H1 (cell line): ENCODE measurements at regions not wholly inside any gene's neighbourhood (a gene's known extent, or its start where the extent isn't known, plus 50 kb on each side); places are given as distances from the start of the nearest gene placed in this dataset.

ENCODE experiments used
- E2F6 ChIP-seq: IDR thresholded peaks from 2 replicates; pipeline ENCODE4 v1.6.1; 2012; ENCODE audit warnings: inconsistent platforms
- EZH2 ChIP-seq: fragments of 200-600 bp; sonication (generic); IDR thresholded peaks from 2 replicates; pipeline ENCODE4 v1.7.1; 2012; ENCODE audit warnings: low read depth, mild to moderate bottlenecking, moderate library complexity, low read length, inconsistent platforms; ENCODE audit not compliant: severe bottlenecking
- GTF2F1 ChIP-seq: IDR thresholded peaks from 2 replicates; pipeline ENCODE4 v1.6.1; 2012; ENCODE audit warnings: low read depth, low read length, improper control_type of control experiment, borderline replicate concordance
- JUN ChIP-seq: IDR thresholded peaks from 2 replicates; pipeline ENCODE4 v1.6.1; 2011; ENCODE audit warnings: low read depth, mild to moderate bottlenecking, improper control_type of control experiment, low read length
- KDM1A ChIP-seq: fragments of 200-600, 300-600 bp; sonication (generic); IDR thresholded peaks from 2 replicates; pipeline ENCODE4 v1.7.1; 2016; ENCODE audit warnings: mild to moderate bottlenecking, low read length, borderline replicate concordance
- RBBP5 ChIP-seq: IDR thresholded peaks from 2 replicates; pipeline ENCODE4 v1.7.1; 2012; ENCODE audit warnings: low read depth, mild to moderate bottlenecking, inconsistent platforms, low read length, moderate library complexity, borderline replicate concordance
- ZNF274 ChIP-seq: IDR thresholded peaks from 2 replicates; pipeline ENCODE4 v1.7.0; 2012; ENCODE audit warnings: low read length, borderline replicate concordance; ENCODE audit errors: extremely low read depth
- TF ChIP-seq, protein P1 (sequence below): IDR thresholded peaks from 2 replicates; pipeline ENCODE4 v1.6.1; 2012; ENCODE audit warnings: inconsistent platforms
- TF ChIP-seq, protein P2 (sequence below), 3 experiments: IDR thresholded peaks; 1 replicate in 2 of 3; 2 replicates in 1 of 3; pipeline versions ENCODE4 v1.5.1 to v1.6.1; 2011; ENCODE audit warnings: low read length in 3 of 3, mild to moderate bottlenecking in 3 of 3, inconsistent platforms in 2 of 3, low read depth in 1 of 3, moderate library complexity in 1 of 3; ENCODE audit not compliant: insufficient read depth in 1 of 3; ENCODE audit errors: control extremely low read depth in 1 of 3
- TF ChIP-seq, protein P3 (sequence below): IDR thresholded peaks from 2 replicates; pipeline ENCODE4 v1.6.1; 2011; ENCODE audit warnings: low read depth, mild to moderate bottlenecking, low read length; ENCODE audit not compliant: insufficient read depth

GRCh38 chr18:10289951-10290637 lies 164.3 kb upstream of the APCDD1 start:
- TF ChIP-seq RBBP5 (no peak), KDM1A (no peak), E2F6 (no peak), GTF2F1 (no peak), JUN (no peak), EZH2 (no peak), ZNF274 (no peak)
- TF ChIP-seq, protein P1, sequence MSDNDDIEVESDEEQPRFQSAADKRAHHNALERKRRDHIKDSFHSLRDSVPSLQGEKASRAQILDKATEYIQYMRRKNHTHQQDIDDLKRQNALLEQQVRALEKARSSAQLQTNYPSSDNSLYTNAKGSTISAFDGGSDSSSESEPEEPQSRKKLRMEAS: no peak
- TF ChIP-seq, protein P2, sequence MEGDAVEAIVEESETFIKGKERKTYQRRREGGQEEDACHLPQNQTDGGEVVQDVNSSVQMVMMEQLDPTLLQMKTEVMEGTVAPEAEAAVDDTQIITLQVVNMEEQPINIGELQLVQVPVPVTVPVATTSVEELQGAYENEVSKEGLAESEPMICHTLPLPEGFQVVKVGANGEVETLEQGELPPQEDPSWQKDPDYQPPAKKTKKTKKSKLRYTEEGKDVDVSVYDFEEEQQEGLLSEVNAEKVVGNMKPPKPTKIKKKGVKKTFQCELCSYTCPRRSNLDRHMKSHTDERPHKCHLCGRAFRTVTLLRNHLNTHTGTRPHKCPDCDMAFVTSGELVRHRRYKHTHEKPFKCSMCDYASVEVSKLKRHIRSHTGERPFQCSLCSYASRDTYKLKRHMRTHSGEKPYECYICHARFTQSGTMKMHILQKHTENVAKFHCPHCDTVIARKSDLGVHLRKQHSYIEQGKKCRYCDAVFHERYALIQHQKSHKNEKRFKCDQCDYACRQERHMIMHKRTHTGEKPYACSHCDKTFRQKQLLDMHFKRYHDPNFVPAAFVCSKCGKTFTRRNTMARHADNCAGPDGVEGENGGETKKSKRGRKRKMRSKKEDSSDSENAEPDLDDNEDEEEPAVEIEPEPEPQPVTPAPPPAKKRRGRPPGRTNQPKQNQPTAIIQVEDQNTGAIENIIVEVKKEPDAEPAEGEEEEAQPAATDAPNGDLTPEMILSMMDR (IDR thresholded peaks at IDR 0.05; ENCODE audit: control extremely low read depth in 1 of 3, insufficient read depth in 1 of 3, low read depth in 1 of 3, low read length in 3 of 3): no peak
- TF ChIP-seq, protein P3, sequence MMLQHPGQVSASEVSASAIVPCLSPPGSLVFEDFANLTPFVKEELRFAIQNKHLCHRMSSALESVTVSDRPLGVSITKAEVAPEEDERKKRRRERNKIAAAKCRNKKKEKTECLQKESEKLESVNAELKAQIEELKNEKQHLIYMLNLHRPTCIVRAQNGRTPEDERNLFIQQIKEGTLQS: no peak
